ENCODE measurements at regions not wholly inside any gene's neighbourhood (a gene's known extent, or its start where the extent isn't known, plus 50 kb on each side); places are given as distances from the start of the nearest gene placed in this dataset.

GRCh38 chr7:84277628-84278224 lies 83.1 kb upstream of the SEMA3A start:
- DNase-seq, result no peak

GRCh38 chr7:84274029-84274638 lies 79.5 kb upstream of the SEMA3A start:
- DNase-seq, result no peak

GRCh38 chr7:84271543-84271942 lies 77.0 kb upstream of the SEMA3A start:
- no peak for DNase-seq

- DNase-seq, result no peak
These were observed 69.8 kb upstream of the SEMA3A start for GRCh38 chr7:84264396-84264795.

- DNase-seq, result no peak
These were observed 68.5 kb upstream of the SEMA3A start for GRCh38 chr7:84263106-84263505.

- DNase-seq, result no peak
These were observed 66.9 kb upstream of the SEMA3A start for GRCh38 chr7:84261509-84261908.

- no peak for DNase-seq
These were observed 64.0 kb upstream of the SEMA3A start for GRCh38 chr7:84258628-84259027.

GRCh38 chr7:84256571-84256971 lies 62.0 kb upstream of the SEMA3A start:
- DNase-seq, result no peak

- DNase-seq, result no peak
These were observed 56.7 kb upstream of the SEMA3A start for GRCh38 chr7:84251277-84251781.

GRCh38 chr7:84250452-84250851 lies 55.9 kb upstream of the SEMA3A start:
- DNase-seq, result no peak

- DNase-seq, result no peak
These were observed 55.1 kb upstream of the SEMA3A start for GRCh38 chr7:84249656-84250055.

GRCh38 chr7:84248843-84249242 lies 54.3 kb upstream of the SEMA3A start:
- DNase-seq, result no peak

- no peak for DNase-seq
These were observed 53.7 kb upstream of the SEMA3A start for GRCh38 chr7:84248267-84248666.

- no peak for DNase-seq
These were observed 53.0 kb upstream of the SEMA3A start for GRCh38 chr7:84247591-84247990.

GRCh38 chr7:84245835-84246234 lies 51.2 kb upstream of the SEMA3A start:
- DNase-seq, result no peak

All from SHP77 treated with DMSO at 0.1 percent for 48 hours (cell line).